Endothelial cell of umbilical vein (primary cell): ENCODE measurements at regions not wholly inside any gene's neighbourhood (a gene's known extent, or its start where the extent isn't known, plus 50 kb on each side); places are given as distances from the start of the nearest gene placed in this dataset.

ENCODE experiments used
- BruUV-seq: library from RNA; stranded (reverse); fragments of 400-500 nt; replicated peaks from 2 replicates; lab custom pipeline; 2021; lab: Mats Ljungman, UMichigan
- CTCF ChIA-PET: fragments of 300-600, 350-600 bp; sonication (Branson Sonifier 250); formaldehyde crosslinking; loops from one replicate; lab custom pipeline; 2021; ENCODE audit warnings: antibody characterized with exemption, inconsistent platforms; lab: Charles Lee
- POLR2A ChIA-PET: fragments of 300-600, 350-600 bp; sonication (Branson Sonifier 250); formaldehyde crosslinking; loops from one replicate; lab custom pipeline; 2021; ENCODE audit warnings: antibody characterized with exemption, inconsistent platforms; lab: Charles Lee
- DNase-seq: peaks from one replicate; pipeline ENCODE4 v3.0.0-alpha.2; 2011; ENCODE audit warnings: low read depth, low spot score
- FAIRE-seq: peaks from 2 replicates; lab custom pipeline; 2011; peaks lifted over from hg19 to GRCh38; lab: Jason Lieb, UNC
- H2AFZ ChIP-seq: 2 replicates; pipeline ENCODE4 v1.6.0; 2012; ENCODE audit warnings: low read depth, low read length, control low read depth, inconsistent platforms
- H3K27ac ChIP-seq: 2 replicates; pipeline ENCODE4 v1.5.1; 2011; ENCODE audit warnings: low read depth, mild to moderate bottlenecking, control low read depth, low read length, moderate library complexity; ENCODE audit not compliant: insufficient read depth
- H3K27me3 ChIP-seq, 2 experiments: 2 replicates each; pipeline versions ENCODE4 v1.6.0 to v1.6.1; 2011; ENCODE audit warnings: low read length in 2 of 2, mixed read lengths in 1 of 2; ENCODE audit not compliant: control insufficient read depth in 2 of 2, insufficient read depth in 2 of 2
- H3K36me3 ChIP-seq, 2 experiments: 2 replicates in 1 of 2; 3 replicates in 1 of 2; pipeline ENCODE4 v1.5.1; 2011; ENCODE audit warnings: low read length in 2 of 2, mild to moderate bottlenecking in 1 of 2, moderate library complexity in 1 of 2; ENCODE audit not compliant: control insufficient read depth in 2 of 2, insufficient read depth in 2 of 2; ENCODE audit errors: extremely low read depth in 1 of 2
- H3K4me1 ChIP-seq: 3 replicates; pipeline ENCODE4 v1.5.1; 2011; ENCODE audit warnings: mild to moderate bottlenecking, low read length; ENCODE audit not compliant: control insufficient read depth, insufficient read depth; ENCODE audit errors: extremely low read depth
- H3K4me2 ChIP-seq: 2 replicates; pipeline ENCODE4 v1.6.1; 2011; ENCODE audit warnings: low read length, control low read depth, mixed read lengths; ENCODE audit not compliant: insufficient read depth
- H3K4me3 ChIP-seq, 3 experiments: fragments of 200-600 bp in 1 of 3; sonication (generic), shearing (Covaris generic) in 1 of 3; replicated peaks in 1 of 3; 2 replicates each; pipeline ENCODE4 v1.5.1; 2011 to 2016; ENCODE audit warnings: control low read depth in 3 of 3, low read length in 3 of 3, mild to moderate bottlenecking in 2 of 3, inconsistent platforms in 1 of 3, low read depth in 1 of 3, moderate library complexity in 1 of 3; ENCODE audit not compliant: insufficient read depth in 1 of 3
- H3K79me2 ChIP-seq: 2 replicates; pipeline ENCODE4 v1.6.0; 2012; ENCODE audit warnings: low read length, inconsistent platforms; ENCODE audit not compliant: control insufficient read depth, insufficient read depth
- H3K9ac ChIP-seq: replicated peaks from 2 replicates; pipeline ENCODE3; 2011; ENCODE audit warnings: low read length, control low read depth; ENCODE audit not compliant: insufficient read depth; ENCODE audit errors: extremely low read depth
- H3K9me1 ChIP-seq: replicated peaks from 3 replicates; pipeline ENCODE4 v1.6.0; 2011; ENCODE audit warnings: mild to moderate bottlenecking, low read length; ENCODE audit not compliant: control insufficient read depth, insufficient read depth; ENCODE audit errors: extremely low read depth
- H3K9me3 ChIP-seq: replicated peaks from 2 replicates; pipeline ENCODE4 v1.5.1; 2012; ENCODE audit warnings: low read length, inconsistent platforms; ENCODE audit not compliant: control insufficient read depth, insufficient read depth
- H4K20me1 ChIP-seq: replicated peaks from 2 replicates; pipeline ENCODE3; 2011; ENCODE audit warnings: mild to moderate bottlenecking, low read length; ENCODE audit not compliant: control insufficient read depth, insufficient read depth; ENCODE audit errors: extremely low read depth
- EZH2 ChIP-seq: IDR thresholded peaks from 2 replicates; pipeline ENCODE4 v1.6.1; 2012; ENCODE audit warnings: borderline replicate concordance, low read depth, mild to moderate bottlenecking, moderate library complexity, low read length, inconsistent platforms; ENCODE audit not compliant: severe bottlenecking
- FOS ChIP-seq: IDR thresholded peaks from 2 replicates; pipeline ENCODE4 v1.6.1; 2011; ENCODE audit warnings: mild to moderate bottlenecking, low read length, moderate library complexity, borderline replicate concordance; ENCODE audit not compliant: insufficient read depth
- GATA2 ChIP-seq: IDR thresholded peaks from 2 replicates; pipeline ENCODE4 v1.7.0; 2011; ENCODE audit warnings: low read depth, mild to moderate bottlenecking, moderate library complexity, mixed read lengths, low read length; ENCODE audit not compliant: insufficient read length, insufficient read depth
- JUN ChIP-seq: IDR thresholded peaks from 2 replicates; pipeline ENCODE4 v1.6.1; 2011; ENCODE audit warnings: borderline replicate concordance, low read depth; ENCODE audit not compliant: insufficient read length, insufficient read depth
- MAX ChIP-seq: IDR thresholded peaks from 2 replicates; pipeline ENCODE4 v1.6.1; 2011; ENCODE audit not compliant: insufficient read depth, insufficient read length
- MYC ChIP-seq: IDR thresholded peaks from one replicate; pipeline ENCODE4 v1.6.1; 2011; ENCODE audit warnings: mild to moderate bottlenecking, low read depth, low read length
- POLR2A ChIP-seq: IDR thresholded peaks from 2 replicates; pipeline ENCODE4 v1.6.1; 2012; ENCODE audit warnings: low read depth, mild to moderate bottlenecking, control low read depth, low read length
- POLR2AphosphoS5 ChIP-seq: IDR thresholded peaks from 2 replicates; pipeline ENCODE4 v1.6.1; 2012; ENCODE audit warnings: low read depth, mild to moderate bottlenecking, control low read depth, low read length, moderate library complexity; ENCODE audit not compliant: insufficient read depth
- dilution Hi-C: fragments of 300-500 bp; cut with MboI; formaldehyde crosslinking; loops from one replicate; pipeline ENCODE4 v1.15.0; 2019; ENCODE audit warnings: low sequenced_read_pairs; ENCODE audit not compliant: extremely low pct_ligation_motif_present
- intact Hi-C: fragments of 100-400 bp; cut with micrococcal nuclease; formaldehyde crosslinking; loops from one replicate; pipeline ENCODE4 v1.10.0; 2022
- TF ChIP-seq, protein P1 (sequence below), 2 donors: IDR thresholded peaks; 1 replicate in 1 of 2; 2 replicates in 1 of 2; pipeline ENCODE4 v1.5.1; 2011; ENCODE audit warnings: low read length in 2 of 2, mild to moderate bottlenecking in 2 of 2, moderate library complexity in 2 of 2, control low read depth in 1 of 2, inconsistent platforms in 1 of 2, low read depth in 1 of 2; ENCODE audit not compliant: insufficient read depth in 1 of 2; ENCODE audit errors: extremely low read depth in 1 of 2

GRCh38 chr3:193863657-193864357 lies 270.8 kb downstream of the OPA1 start:
- H3K9me3 ChIP-seq: no peaks in the 10 kb centered on the region
- H2AFZ ChIP-seq: no peak overlapping the region
- H3K79me2 ChIP-seq: no peaks in the 10 kb centered on the region
- no peaks in the 10 kb centered on the region for H3K36me3 ChIP-seq
- H3K9me1 ChIP-seq: no peaks in the 10 kb centered on the region
- no peak overlapping the region for H3K4me2 ChIP-seq
- H3K4me1 ChIP-seq: peaks cover 9% of the 10 kb centered on the region
- BruUV-seq: no TSS peak
- H3K27me3 ChIP-seq: no peaks in the 10 kb centered on the region
- TF ChIP-seq POLR2AphosphoS5 (no peak), GATA2 (no peak), EZH2 (no peak), JUN (no peak), MYC (no peak), FOS (no peak), POLR2A (no peak), MAX (no peak)
- TF ChIP-seq, protein P1, sequence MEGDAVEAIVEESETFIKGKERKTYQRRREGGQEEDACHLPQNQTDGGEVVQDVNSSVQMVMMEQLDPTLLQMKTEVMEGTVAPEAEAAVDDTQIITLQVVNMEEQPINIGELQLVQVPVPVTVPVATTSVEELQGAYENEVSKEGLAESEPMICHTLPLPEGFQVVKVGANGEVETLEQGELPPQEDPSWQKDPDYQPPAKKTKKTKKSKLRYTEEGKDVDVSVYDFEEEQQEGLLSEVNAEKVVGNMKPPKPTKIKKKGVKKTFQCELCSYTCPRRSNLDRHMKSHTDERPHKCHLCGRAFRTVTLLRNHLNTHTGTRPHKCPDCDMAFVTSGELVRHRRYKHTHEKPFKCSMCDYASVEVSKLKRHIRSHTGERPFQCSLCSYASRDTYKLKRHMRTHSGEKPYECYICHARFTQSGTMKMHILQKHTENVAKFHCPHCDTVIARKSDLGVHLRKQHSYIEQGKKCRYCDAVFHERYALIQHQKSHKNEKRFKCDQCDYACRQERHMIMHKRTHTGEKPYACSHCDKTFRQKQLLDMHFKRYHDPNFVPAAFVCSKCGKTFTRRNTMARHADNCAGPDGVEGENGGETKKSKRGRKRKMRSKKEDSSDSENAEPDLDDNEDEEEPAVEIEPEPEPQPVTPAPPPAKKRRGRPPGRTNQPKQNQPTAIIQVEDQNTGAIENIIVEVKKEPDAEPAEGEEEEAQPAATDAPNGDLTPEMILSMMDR (IDR thresholded peaks at IDR 0.05; ENCODE audit: extremely low read depth in 1 of 2, insufficient read depth in 1 of 2, low read depth in 1 of 2, low read length in 2 of 2): no peak
- ChIA-PET POLR2A (no interaction called here), CTCF (interaction anchor here (1.1 kb wide), 1 partner anchor 9 kb away, joined by 3 read pairs; no protein-coding TSS in a partner anchor)
- no peaks in the 10 kb centered on the region for H4K20me1 ChIP-seq
- dilution Hi-C loops: no loop called here
- no peak overlapping the region for H3K27ac ChIP-seq
- FAIRE-seq: no peak
- no peak overlapping the region for H3K4me3 ChIP-seq
- DNase-seq: no peak
- no peak overlapping the region for H3K9ac ChIP-seq
- intact Hi-C loops: no loop called here
